ENCODE measurements at regions not wholly inside any gene's neighbourhood (a gene's known extent, or its start where the extent isn't known, plus 50 kb on each side); places are given as distances from the start of the nearest gene placed in this dataset.

DNA sequence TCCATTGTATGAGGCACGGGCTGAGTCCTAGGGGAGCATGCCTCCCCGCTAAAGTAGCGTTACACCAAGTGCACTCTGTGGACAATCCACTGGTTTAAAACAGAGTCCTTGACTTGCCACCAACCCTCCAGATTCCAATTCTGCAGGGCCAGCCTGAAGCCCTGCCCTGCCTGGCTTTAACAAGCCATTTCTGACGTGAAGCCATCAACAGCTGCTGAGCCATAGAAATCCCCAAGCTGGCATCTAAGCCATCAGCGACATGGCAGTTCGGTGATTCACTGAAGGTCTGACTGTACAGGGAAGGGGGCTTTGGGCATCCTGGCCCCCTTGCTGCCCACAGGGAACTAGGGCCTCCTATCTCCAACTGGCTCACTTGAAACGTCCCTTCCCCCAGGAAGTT is 265.7 kb downstream of the UACA start:
- TF ChIP-seq POLR2A (IDR thresholded peaks at IDR 0.05; ENCODE audit: extremely low read depth, insufficient read length) (no peak), MYC (IDR thresholded peaks at IDR 0.05; ENCODE audit: low read depth, low read length) (no peak)
- TF ChIP-seq, protein P1, sequence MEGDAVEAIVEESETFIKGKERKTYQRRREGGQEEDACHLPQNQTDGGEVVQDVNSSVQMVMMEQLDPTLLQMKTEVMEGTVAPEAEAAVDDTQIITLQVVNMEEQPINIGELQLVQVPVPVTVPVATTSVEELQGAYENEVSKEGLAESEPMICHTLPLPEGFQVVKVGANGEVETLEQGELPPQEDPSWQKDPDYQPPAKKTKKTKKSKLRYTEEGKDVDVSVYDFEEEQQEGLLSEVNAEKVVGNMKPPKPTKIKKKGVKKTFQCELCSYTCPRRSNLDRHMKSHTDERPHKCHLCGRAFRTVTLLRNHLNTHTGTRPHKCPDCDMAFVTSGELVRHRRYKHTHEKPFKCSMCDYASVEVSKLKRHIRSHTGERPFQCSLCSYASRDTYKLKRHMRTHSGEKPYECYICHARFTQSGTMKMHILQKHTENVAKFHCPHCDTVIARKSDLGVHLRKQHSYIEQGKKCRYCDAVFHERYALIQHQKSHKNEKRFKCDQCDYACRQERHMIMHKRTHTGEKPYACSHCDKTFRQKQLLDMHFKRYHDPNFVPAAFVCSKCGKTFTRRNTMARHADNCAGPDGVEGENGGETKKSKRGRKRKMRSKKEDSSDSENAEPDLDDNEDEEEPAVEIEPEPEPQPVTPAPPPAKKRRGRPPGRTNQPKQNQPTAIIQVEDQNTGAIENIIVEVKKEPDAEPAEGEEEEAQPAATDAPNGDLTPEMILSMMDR (IDR thresholded peaks at IDR 0.05; ENCODE audit: low read depth, low read length): no peak
- TF ChIP-seq, protein P2, sequence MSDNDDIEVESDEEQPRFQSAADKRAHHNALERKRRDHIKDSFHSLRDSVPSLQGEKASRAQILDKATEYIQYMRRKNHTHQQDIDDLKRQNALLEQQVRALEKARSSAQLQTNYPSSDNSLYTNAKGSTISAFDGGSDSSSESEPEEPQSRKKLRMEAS (IDR thresholded peaks at IDR 0.05; ENCODE audit: low read depth, low read length): no peak
